G401 (cell line): ENCODE measurements at regions not wholly inside any gene's neighbourhood (a gene's known extent, or its start where the extent isn't known, plus 50 kb on each side); places are given as distances from the start of the nearest gene placed in this dataset.

Experiments
- DNase-seq: peaks from one replicate; pipeline ENCODE4 v3.0.0-alpha.2; 2015; ENCODE audit warnings: low spot score
- in situ Hi-C: cut with HindIII; loops from 2 replicates; pipeline ENCODE4 v1.10.0; 2016; ENCODE audit warnings: low sequenced_read_pairs, mixed read lengths

DNA sequence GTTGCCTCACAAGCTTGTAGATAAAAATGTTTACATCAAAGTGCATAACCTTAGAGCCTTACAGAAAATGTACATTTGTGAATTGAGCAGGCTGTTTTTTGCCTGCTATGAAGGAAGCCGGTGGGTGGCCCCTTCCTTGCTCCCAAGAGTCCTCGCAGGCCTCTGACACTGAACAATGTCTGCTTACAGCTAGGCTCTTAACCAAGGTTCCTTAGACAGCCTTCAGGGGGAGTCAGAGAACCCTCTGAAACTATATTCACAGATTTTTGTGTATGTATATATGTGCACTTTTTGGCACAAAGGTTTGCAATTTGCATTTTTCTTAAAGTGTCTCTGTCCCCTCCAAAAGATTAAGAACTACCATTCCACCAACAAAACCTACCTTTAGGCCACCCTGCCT is 282.6 kb downstream of the BARHL2 start:
- DNase-seq = no peak
- in situ Hi-C loops = no loop called here

DNA sequence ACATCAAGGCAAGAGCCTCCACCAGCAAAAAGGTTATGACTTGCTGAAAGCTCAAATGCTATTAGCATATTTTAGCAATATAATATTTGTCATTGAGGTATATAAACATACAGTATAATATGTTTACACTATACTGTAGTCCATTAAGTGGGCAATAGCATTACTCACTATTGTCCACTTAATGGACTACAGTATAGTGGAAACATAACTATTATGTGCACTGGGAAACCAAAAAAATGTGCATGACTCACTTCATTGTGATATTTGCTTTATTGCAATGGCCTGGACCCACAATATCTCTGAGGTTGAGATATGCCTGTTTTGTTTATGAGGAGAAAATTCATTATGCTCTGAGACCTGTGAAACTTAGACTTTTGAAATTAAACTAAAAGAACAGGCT is 300.0 kb downstream of the BARHL2 start:
- in situ Hi-C loops = no loop called here
- no peak for DNase-seq

- DNase-seq = peak; percentile 95
- in situ Hi-C loops = no loop called here
These were observed 302.9 kb downstream of the BARHL2 start for GRCh38 chr1:90414201-90414600.

GRCh38 chr1:90413519-90413918 is 303.6 kb downstream of the BARHL2 start:
- no peak for DNase-seq
- in situ Hi-C loops = no loop called here

GRCh38 chr1:90412563-90412962 is 304.5 kb downstream of the BARHL2 start:
- DNase-seq = no peak
- in situ Hi-C loops = no loop called here

DNA sequence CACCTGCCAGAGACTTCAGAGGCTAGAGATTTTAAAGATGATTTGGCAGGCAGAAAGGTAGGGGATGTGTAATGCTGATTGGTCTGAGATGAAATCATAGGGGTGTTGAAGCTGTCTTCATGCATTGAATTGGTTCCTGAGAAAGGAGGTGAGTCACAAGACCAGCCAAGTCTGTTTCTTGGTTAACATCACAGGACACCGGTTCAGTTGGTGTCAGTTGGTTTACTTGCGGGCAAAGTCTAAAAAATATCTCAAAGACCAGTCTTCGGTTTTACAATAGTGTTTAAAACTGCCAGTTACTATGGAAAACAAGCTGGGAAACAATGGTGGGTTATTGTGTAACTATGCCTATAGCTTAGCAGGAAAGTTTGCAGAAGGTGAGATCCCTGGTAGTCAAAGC is 305.9 kb downstream of the BARHL2 start:
- in situ Hi-C loops = no loop called here
- DNase-seq = no peak

DNA sequence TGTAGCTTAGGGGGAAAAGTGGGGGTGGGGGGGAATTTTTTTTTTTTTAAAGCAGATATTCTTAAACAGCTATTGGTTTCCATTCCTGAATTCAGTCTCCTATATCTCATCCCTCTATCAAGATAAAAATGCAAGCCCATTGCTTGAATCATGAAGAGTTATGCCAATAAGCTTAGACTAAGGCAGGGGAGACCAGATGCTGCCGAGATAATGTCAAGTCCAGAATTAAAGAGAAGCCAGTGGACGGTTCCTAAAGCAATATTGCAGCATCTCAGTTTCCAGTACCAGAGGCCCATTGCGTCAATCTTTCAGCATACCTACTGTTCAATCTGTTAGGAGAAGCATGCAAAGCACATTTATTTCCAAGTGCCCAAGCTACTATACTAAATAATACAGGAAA is 309.4 kb downstream of the BARHL2 start:
- in situ Hi-C loops = no loop called here

GRCh38 chr1:90405726-90406125 is 311.4 kb downstream of the BARHL2 start:
- DNase-seq = no peak
- in situ Hi-C loops = no loop called here

More for the DNA sequence above, 309.4 kb downstream of the BARHL2 start:
- no peak for DNase-seq

DNA sequence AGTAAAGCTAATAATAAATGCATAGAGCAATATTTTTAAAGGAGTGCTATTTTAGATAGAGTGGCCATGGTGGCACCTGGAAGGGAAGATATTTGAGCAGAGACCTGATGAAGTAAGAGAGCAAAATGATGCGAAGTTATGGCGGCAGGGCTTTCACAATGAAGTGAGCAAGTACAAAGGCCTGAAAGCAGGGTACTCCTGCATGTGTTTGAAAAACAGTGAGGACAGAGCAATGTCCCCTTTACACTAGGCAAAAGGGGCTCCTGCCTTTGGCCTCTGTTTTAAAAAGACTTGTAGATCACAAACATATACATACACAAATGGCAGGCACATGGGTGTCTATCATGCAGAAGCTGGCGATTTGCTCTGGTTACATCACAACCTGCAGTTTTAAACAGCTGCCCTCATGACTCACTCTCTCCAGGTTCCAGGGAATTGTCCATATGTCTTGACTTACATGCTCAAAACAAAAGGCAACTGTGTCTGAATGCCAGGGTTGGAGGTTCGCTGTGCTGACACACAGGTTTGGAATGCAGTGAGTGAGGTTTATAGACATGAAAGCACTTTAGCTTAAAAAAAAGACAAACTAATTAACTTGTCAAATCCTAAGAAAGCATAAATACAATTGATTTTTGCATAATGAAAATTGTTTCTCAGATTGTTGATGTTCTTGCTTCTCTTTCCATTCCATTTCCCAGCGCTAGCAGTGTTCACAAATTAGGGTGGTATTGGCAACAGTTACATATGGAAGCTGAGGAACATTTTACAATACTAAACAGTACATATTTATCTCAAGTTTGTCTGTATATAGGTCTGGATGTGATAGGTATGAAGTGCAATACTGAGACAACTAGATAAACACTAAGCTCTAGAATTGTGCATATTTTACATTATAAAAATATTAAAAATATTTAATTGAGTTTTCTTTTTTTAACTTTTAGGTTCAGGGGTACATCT is 313.9 kb downstream of the BARHL2 start:
- DNase-seq = peak; percentile 46
- in situ Hi-C loops = no loop called here

DNA sequence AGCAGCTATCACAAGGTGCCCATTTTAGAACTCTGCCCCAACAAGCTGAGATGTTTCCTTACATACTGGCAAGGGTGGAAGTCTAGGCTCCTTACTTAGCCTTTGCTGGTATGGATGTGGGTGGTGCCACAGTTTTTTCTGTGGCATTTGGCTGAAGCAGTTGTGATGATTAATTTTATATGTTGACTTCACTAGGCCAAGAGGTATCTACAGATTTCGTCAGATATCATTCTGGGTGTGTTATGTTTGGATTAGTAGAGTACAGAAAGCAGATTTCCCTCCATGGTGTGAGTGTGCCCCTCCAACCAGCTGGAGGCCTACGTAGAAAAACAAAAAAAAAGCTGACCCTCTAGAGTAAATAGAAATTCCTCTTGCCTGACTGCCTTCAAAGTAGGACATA is 317.0 kb downstream of the BARHL2 start:
- DNase-seq = no peak
- in situ Hi-C loops = no loop called here

DNA sequence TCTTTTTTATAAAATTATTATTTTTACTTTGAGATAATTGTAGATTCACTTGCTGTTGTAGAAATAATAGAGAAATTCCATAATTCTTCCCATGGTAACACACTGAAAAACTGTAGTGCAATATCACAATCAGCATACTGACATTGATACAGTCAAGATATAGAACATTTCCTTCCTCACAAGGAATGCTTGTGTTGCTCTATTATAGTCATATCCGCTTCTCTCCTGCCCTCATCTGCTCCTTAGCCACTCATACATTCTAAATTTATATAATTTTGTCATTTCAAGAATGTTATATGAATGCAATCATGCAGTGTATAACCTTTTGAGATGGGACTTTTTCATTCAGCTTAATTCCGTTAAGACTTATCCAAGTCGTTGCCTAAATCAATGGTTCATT is 320.2 kb downstream of the BARHL2 start:
- DNase-seq = no peak
- in situ Hi-C loops = no loop called here

DNA sequence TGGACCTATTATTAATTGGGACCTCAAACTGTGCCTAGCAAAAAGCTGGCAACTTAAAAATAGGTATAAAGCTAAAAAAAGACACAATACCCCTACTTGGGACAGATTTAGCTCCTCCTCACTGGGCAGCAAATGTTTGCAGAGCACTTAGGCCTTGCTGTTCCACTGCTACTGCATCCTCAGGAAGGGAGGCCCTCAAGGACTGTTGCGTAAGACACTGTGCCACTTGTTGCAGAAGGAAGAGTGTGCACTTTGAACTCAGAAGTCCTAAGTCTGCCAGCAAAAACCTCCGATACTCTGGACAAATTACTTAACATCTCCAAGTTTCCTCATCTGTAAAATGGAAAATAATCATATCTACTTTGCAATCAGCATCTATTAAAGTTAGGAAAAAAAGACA is 322.9 kb downstream of the BARHL2 start:
- no peak for DNase-seq
- in situ Hi-C loops = no loop called here

DNA sequence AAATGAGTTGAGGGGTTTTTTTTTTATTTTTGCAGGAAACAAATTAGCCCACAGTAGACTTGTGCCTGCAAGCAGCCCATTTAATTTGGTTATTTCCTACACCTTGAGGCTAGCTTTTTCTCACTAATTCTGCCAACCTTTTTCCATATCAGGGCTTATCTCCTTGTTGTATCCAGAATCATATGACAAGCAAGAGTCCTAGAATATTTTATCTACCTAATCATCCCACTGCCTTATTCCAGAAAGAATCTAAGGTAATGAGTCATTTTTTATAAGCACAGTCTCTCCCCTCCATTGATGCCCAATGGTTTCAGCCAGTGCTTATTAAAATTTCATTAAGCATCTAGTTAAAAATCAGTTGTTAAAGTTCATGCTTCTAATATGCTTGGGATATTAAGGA is 324.1 kb downstream of the BARHL2 start:
- DNase-seq = no peak
- in situ Hi-C loops = no loop called here

DNA sequence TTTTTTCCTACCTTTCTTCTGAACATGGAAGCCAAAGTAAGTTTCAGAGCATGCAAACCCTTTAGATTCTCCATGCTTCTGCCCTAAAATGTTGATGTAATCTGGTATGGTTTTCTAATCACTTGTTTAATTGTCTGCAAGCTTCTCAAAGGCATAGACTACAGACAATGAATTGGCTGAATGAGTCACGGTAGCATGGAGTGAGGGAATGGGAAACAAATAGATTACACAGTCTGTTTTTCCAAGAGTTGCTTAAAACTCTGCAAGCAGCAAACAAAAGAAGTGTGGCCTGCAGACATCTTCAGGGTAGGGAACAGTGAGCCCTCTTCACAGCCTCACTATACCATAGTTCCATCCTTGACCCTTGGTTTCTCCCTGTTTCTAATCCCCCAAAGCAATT is 326.0 kb downstream of the BARHL2 start:
- in situ Hi-C loops = no loop called here

GRCh38 chr1:90387805-90388204 is 329.3 kb downstream of the BARHL2 start:
- in situ Hi-C loops = no loop called here

More for the DNA sequence above, 326.0 kb downstream of the BARHL2 start:
- no peak for DNase-seq

GRCh38 chr1:90386899-90387720 is 330.0 kb downstream of the BARHL2 start:
- DNase-seq = no peak
- in situ Hi-C loops = no loop called here

More at GRCh38 chr1:90387805-90388204, 329.3 kb downstream of the BARHL2 start:
- DNase-seq = no peak

DNA sequence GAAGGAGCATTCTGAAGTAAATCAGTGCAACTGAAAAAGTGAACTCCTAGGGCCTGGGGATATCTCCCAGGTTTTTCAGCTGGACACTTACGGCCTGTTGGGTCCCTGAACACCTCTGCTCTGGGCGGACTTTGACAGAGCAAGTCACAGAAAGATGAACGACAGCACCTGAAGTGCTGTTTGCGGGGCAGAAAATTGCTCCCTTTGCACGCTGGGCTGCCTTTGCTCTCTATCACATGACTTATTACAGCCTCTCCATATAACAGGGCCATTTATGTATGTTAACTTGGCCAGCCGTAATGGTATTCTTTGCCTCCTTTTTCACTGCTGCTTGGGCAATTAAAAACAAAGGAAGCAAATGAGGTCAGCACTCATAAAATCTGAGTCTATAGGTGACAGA is 332.9 kb downstream of the BARHL2 start:
- DNase-seq = no peak
- in situ Hi-C loops = no loop called here

DNA sequence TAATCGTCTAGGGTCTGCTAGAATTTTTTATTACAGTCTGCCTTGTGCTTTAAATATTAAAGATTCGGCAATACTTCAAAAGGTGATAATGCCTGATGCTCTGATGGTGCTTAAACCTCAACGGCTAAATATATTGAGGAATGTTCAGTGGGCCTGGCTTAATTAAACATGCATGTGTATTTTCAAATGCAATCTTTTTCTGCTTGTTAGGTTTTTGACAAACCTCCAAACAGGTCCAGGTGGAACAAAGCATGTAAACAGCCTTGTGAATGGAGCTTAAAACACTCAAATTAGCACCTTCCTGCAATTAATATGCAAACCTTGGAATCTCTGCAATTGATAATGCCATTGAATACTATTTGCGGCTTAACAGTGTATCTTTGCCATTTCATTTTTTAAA is 334.9 kb downstream of the BARHL2 start:
- in situ Hi-C loops = no loop called here
- DNase-seq = peak; percentile 49

- DNase-seq = no peak
- in situ Hi-C loops = no loop called here
These were observed 335.5 kb downstream of the BARHL2 start for GRCh38 chr1:90381598-90381997.

DNA sequence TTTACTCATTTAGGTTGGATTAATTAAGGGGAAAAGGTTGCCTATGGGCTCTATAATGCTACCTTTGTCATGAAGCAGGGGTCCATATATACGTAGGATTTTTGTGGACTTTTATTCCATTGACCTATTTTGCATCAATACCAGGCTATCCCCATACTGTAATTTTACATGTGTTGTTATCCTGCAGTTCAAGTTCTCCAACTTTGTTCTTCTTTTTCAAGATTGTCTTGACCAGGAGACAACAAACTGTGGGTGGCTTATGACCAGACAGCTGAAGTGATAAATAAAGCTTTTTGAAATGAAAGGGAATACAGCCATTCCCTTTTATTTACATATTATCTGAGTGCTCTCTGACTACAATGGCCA is 345.7 kb downstream of the BARHL2 start:
- no peak for DNase-seq
- in situ Hi-C loops = no loop called here
